ENCODE measurements at regions not wholly inside any gene's neighbourhood (a gene's known extent, or its start where the extent isn't known, plus 50 kb on each side); places are given as distances from the start of the nearest gene placed in this dataset.
"Not testable (repeated sequence)": the region's sequence is repeated elsewhere in the genome, so short reads cannot be mapped to it uniquely, and the experiment has no call there.

DNA sequence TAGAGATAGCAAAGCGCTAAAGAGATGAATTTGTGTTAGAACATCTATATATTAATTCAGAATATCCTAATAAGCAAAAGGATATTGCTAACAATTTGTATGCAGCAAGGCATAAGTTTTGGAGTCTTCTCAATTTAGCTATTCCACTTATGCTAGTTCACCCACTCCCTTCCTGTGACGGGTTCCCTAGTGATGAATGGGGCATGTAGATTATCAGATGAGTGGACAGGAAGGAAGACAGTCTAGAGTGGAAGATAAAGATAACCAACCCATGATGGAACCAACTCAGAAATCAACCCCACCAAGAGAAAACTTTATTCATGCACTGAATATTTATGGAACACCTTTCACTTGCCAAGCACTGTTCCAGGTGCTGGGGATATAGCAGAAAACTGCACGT is 55.4 kb upstream of the NUTM2D start:
- in situ Hi-C loops (cut with MboI; ENCODE audit: low sequenced_read_pairs), result not testable (repeated sequence)

GRCh38 chr10:87303707-87304106 is 53.8 kb upstream of the NUTM2D start:
- CTCF ChIA-PET; POLR2A ChIA-PET (ENCODE audit: unreplicated experiment); H3K4me2 ChIP-seq (ENCODE audit: low read depth, low read length); intact Hi-C loops (cut with micrococcal nuclease); H2AK9ac ChIP-seq (replicated peaks; ENCODE audit: low read depth, low read length, poor library complexity); H3K14ac ChIP-seq (replicated peaks; ENCODE audit: low read depth, low read length); dilution Hi-C loops (cut with HindIII; ENCODE audit: low sequenced_read_pairs, unreplicated experiment); BruUV-seq (replicated peaks); H3K9me3 ChIP-seq (ENCODE audit: control insufficient read depth, insufficient read depth, low read length); H3K27me3 ChIP-seq (ENCODE audit: control insufficient read depth, insufficient read depth, low read length); H4K91ac ChIP-seq (ENCODE audit: insufficient read depth, low read depth, low read length); DNase-seq; H3K4me3 ChIP-seq (ENCODE audit: insufficient read depth, low read depth, low read length); H3K79me1 ChIP-seq (ENCODE audit: low read depth in 1 of 2, low read length in 2 of 2); H3K9me1 ChIP-seq (ENCODE audit: insufficient read depth, low read length); H2AK5ac ChIP-seq (ENCODE audit: low read depth, low read length); H3K4me1 ChIP-seq (ENCODE audit: control insufficient read depth, insufficient read depth, low read length); H3K23ac ChIP-seq (ENCODE audit: low read depth, low read length); H3K27ac ChIP-seq (ENCODE audit: insufficient read depth, low read length); H2AFZ ChIP-seq (replicated peaks; ENCODE audit: low read length, poor library complexity); H4K20me1 ChIP-seq (ENCODE audit: insufficient read depth, low read length); ATAC-seq (ENCODE audit: low read depth); H3K4ac ChIP-seq (ENCODE audit: low read depth, low read length); H2BK20ac ChIP-seq (ENCODE audit: low read depth, low read length); H4K5ac ChIP-seq (ENCODE audit: low read depth, low read length); H3K9ac ChIP-seq (ENCODE audit: low read depth, low read length); H2BK15ac ChIP-seq (ENCODE audit: low read depth, low read length); H3K36me3 ChIP-seq (ENCODE audit: control insufficient read depth, insufficient read depth, low read length); H2BK120ac ChIP-seq (ENCODE audit: low read depth, low read length); H3K18ac ChIP-seq (ENCODE audit: low read depth, low read length); H3K56ac ChIP-seq (ENCODE audit: extremely low read depth, insufficient read depth, low read length); H4K8ac ChIP-seq (ENCODE audit: low read depth in 2 of 2, low read length in 2 of 2); in situ Hi-C loops (cut with MboI; ENCODE audit: low sequenced_read_pairs); H2BK5ac ChIP-seq (ENCODE audit: low read depth, low read length, poor library complexity, severe bottlenecking): not testable (repeated sequence)
- no CpG with 5 or more reads among the region's 4 CpGs for WGBS, 2 experiments (ENCODE audit: extremely low coverage in 2 of 2, insufficient read length in 1 of 2)

More for the DNA sequence above, 55.4 kb upstream of the NUTM2D start:
- H3K4me1 ChIP-seq (ENCODE audit: control insufficient read depth, insufficient read depth, low read length); H3K4me2 ChIP-seq (ENCODE audit: low read depth, low read length); H2BK15ac ChIP-seq (ENCODE audit: low read depth, low read length); H3K9me1 ChIP-seq (ENCODE audit: insufficient read depth, low read length); H3K27me3 ChIP-seq (ENCODE audit: control insufficient read depth, insufficient read depth, low read length); H3K4ac ChIP-seq (ENCODE audit: low read depth, low read length); DNase-seq; H4K8ac ChIP-seq (ENCODE audit: low read depth in 2 of 2, low read length in 2 of 2); H3K14ac ChIP-seq (replicated peaks; ENCODE audit: low read depth, low read length); H3K4me3 ChIP-seq (ENCODE audit: insufficient read depth, low read depth, low read length); H2AK5ac ChIP-seq (ENCODE audit: low read depth, low read length); H2BK20ac ChIP-seq (ENCODE audit: low read depth, low read length); BruUV-seq (replicated peaks); H3K9me3 ChIP-seq (ENCODE audit: control insufficient read depth, insufficient read depth, low read length); POLR2A ChIA-PET (ENCODE audit: unreplicated experiment); H3K56ac ChIP-seq (ENCODE audit: extremely low read depth, insufficient read depth, low read length); H4K5ac ChIP-seq (ENCODE audit: low read depth, low read length); H3K23ac ChIP-seq (ENCODE audit: low read depth, low read length); H3K79me1 ChIP-seq (ENCODE audit: low read depth in 1 of 2, low read length in 2 of 2); H2BK120ac ChIP-seq (ENCODE audit: low read depth, low read length); H2BK5ac ChIP-seq (ENCODE audit: low read depth, low read length, poor library complexity, severe bottlenecking); H2AFZ ChIP-seq (replicated peaks; ENCODE audit: low read length, poor library complexity); H4K20me1 ChIP-seq (ENCODE audit: insufficient read depth, low read length); H3K18ac ChIP-seq (ENCODE audit: low read depth, low read length); ATAC-seq (ENCODE audit: low read depth); H3K27ac ChIP-seq (ENCODE audit: insufficient read depth, low read length); dilution Hi-C loops (cut with HindIII; ENCODE audit: low sequenced_read_pairs, unreplicated experiment); intact Hi-C loops (cut with micrococcal nuclease); H2AK9ac ChIP-seq (replicated peaks; ENCODE audit: low read depth, low read length, poor library complexity); H3K36me3 ChIP-seq (ENCODE audit: control insufficient read depth, insufficient read depth, low read length); H4K91ac ChIP-seq (ENCODE audit: insufficient read depth, low read depth, low read length); H3K9ac ChIP-seq (ENCODE audit: low read depth, low read length); CTCF ChIA-PET: not testable (repeated sequence)
- WGBS, 2 experiments (ENCODE audit: extremely low coverage in 2 of 2, insufficient read length in 1 of 2), result no CpG with 5 or more reads among the region's 3 CpGs

Data from IMR-90 (cell line).